Esophagus muscularis mucosa (tissue), 4 donors: ENCODE measurements at regions not wholly inside any gene's neighbourhood (a gene's known extent, or its start where the extent isn't known, plus 50 kb on each side); places are given as distances from the start of the nearest gene placed in this dataset.

Experiments used
- DNase-seq: peaks from one replicate; pipeline ENCODE4 v3.0.0-alpha.2; 2017; ENCODE audit errors: extremely low spot score
- H3K27ac ChIP-seq, 4 donors: fragments of 200-600 bp; sonication (generic); replicated peaks in 1 of 4; 1 replicate in 3 of 4; 2 replicates in 1 of 4; pipeline ENCODE4 v1.5.1; 2016 to 2019; ENCODE audit warnings: mild to moderate bottlenecking in 1 of 4
- H3K27me3 ChIP-seq, 4 donors: fragments of 200-600 bp; sonication (generic); one replicate each; pipeline versions ENCODE4 v1.5.1 to v1.6.0; 2016 to 2019
- H3K36me3 ChIP-seq, 4 donors: fragments of 200-600 bp; sonication (generic); one replicate each; pipeline ENCODE4 v1.5.1; 2016 to 2019
- H3K4me1 ChIP-seq, 4 donors: fragments of 200-600 bp; sonication (generic); one replicate each; pipeline ENCODE4 v1.5.1; 2016 to 2019
- H3K4me3 ChIP-seq, 4 donors: fragments of 200-600 bp; sonication (generic); 1 replicate in 2 of 4; 2 replicates in 2 of 4; pipeline ENCODE4 v1.5.1; 2016 to 2019; ENCODE audit warnings: mild to moderate bottlenecking in 4 of 4, moderate library complexity in 1 of 4
- H3K9me3 ChIP-seq, 4 donors: fragments of 200-600 bp; sonication (generic); 1 replicate in 3 of 4; 2 replicates in 1 of 4; pipeline ENCODE4 v1.5.1; 2016 to 2019
- EP300 ChIP-seq: sonication (generic); formaldehyde crosslinking; IDR thresholded peaks from one replicate; pipeline ENCODE4 v1.6.1; 2017; ENCODE audit warnings: antibody characterized with exemption
- POLR2A ChIP-seq: fragments of 450-650 bp; IDR thresholded peaks from one replicate; pipeline ENCODE4 v1.6.1; 2017; ENCODE audit warnings: antibody characterized with exemption, moderate library complexity, mild to moderate bottlenecking, low read depth
- POLR2AphosphoS5 ChIP-seq, 2 donors: sonication (generic); formaldehyde crosslinking; IDR thresholded peaks; one replicate each; pipeline ENCODE4 v1.6.1; 2017; ENCODE audit warnings: antibody characterized with exemption in 2 of 2
- WGBS: methylation state at CpG from one replicate; pipeline ENCODE4 v1.1.5; 2018; 5-methylcytosine and 5-hydroxymethylcytosine counted together
- intact Hi-C: fragments of 100-400 bp; cut with DNase I; formaldehyde crosslinking; loops from one replicate; pipeline ENCODE4 v1.15.1; 2023
- TF ChIP-seq, protein P1 (sequence below), 3 experiments: fragments of 200-600 bp in 2 of 3; fragments of 450-650 bp in 1 of 3; sonication (generic) in 2 of 3; IDR thresholded peaks; one replicate each; pipeline ENCODE4 v1.5.1; 2017 to 2019; ENCODE audit warnings: antibody characterized with exemption in 3 of 3, mild to moderate bottlenecking in 2 of 3, moderate library complexity in 1 of 3

DNA sequence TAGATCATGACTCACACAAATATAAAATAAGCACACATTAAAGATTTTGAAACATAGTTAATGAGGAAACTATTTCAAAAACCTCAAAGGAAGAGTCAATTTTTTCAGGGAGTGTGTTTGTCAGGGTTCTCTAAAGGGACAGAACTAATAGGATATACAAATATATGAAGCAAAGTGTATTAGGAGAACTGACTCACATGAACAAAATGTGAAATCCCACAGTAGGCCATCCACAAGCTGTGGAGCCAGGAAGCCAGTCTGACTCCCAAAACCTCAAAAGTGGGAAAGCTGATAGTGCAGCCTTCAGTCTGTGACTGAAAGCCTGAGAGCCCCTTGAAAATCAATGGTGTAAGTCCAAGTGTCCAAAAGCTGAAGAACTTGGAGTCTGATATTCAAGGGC lies 898.0 kb upstream of the EYS start:
- H3K36me3 ChIP-seq = no peaks in the 10 kb centered on the region
- H3K27ac ChIP-seq = no peak overlapping the region
- H3K27me3 ChIP-seq = no peaks in the 10 kb centered on the region
- H3K9me3 ChIP-seq = no peaks in the 10 kb centered on the region
- H3K4me1 ChIP-seq = no peaks in the 10 kb centered on the region
- no peak for DNase-seq
- H3K4me3 ChIP-seq = no peak overlapping the region
- intact Hi-C loops = no loop called here
- TF ChIP-seq POLR2AphosphoS5 (IDR thresholded peaks at IDR 0.05) (no peak), EP300 (no peak), POLR2A (no peak)
- TF ChIP-seq, protein P1, sequence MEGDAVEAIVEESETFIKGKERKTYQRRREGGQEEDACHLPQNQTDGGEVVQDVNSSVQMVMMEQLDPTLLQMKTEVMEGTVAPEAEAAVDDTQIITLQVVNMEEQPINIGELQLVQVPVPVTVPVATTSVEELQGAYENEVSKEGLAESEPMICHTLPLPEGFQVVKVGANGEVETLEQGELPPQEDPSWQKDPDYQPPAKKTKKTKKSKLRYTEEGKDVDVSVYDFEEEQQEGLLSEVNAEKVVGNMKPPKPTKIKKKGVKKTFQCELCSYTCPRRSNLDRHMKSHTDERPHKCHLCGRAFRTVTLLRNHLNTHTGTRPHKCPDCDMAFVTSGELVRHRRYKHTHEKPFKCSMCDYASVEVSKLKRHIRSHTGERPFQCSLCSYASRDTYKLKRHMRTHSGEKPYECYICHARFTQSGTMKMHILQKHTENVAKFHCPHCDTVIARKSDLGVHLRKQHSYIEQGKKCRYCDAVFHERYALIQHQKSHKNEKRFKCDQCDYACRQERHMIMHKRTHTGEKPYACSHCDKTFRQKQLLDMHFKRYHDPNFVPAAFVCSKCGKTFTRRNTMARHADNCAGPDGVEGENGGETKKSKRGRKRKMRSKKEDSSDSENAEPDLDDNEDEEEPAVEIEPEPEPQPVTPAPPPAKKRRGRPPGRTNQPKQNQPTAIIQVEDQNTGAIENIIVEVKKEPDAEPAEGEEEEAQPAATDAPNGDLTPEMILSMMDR (IDR thresholded peaks at IDR 0.05) = no peak

DNA sequence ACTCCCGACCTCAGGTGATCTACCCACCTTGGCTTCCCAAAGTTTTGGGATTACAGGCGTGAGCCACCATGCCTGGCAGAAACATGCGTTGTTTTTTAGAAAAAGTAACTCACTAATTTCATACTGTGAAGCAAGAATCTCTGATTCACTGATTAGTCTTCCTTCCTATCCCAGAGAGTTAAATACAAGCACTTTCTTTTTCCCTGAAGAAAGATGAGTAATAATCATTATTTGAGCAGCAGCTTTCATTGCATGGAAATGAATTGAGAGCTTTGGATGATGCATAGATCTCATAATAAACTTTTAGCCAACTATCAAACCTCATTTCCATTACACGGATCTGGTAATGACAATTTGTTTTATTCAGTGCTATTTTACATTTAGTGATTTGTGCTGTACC lies 892.5 kb upstream of the EYS start:
- H3K9me3 ChIP-seq = no peaks in the 10 kb centered on the region
- TF ChIP-seq, protein P1 (IDR thresholded peaks at IDR 0.05) = no peak
- TF ChIP-seq EP300 (no peak), POLR2A (no peak), POLR2AphosphoS5 (IDR thresholded peaks at IDR 0.05) (no peak)
- intact Hi-C loops = no loop called here
- no peak for DNase-seq
- no peak overlapping the region for H3K27ac ChIP-seq
- 81% methylated on average over 4 of the region's 4 CpGs for WGBS
- no peaks in the 10 kb centered on the region for H3K27me3 ChIP-seq
- no peaks in the 10 kb centered on the region for H3K36me3 ChIP-seq
- H3K4me3 ChIP-seq = no peak overlapping the region
- no peaks in the 10 kb centered on the region for H3K4me1 ChIP-seq

GRCh38 chr6:66578362-66578761 lies 871.3 kb upstream of the EYS start:
- Histone ChIP-seq H3K27me3 (no peaks in the 10 kb centered on the region), H3K36me3 (no peaks in the 10 kb centered on the region), H3K4me1 (no peaks in the 10 kb centered on the region), H3K9me3 (peaks cover 0 to 4% (median 0%) of the 10 kb centered on the region in 4 donors), H3K27ac (no peak overlapping the region), H3K4me3 (no peak overlapping the region)
- no peak for DNase-seq
- intact Hi-C loops = no loop called here
- WGBS = 78% methylated on average over 4 of the region's 4 CpGs
- TF ChIP-seq POLR2A (no peak), EP300 (no peak), POLR2AphosphoS5 (IDR thresholded peaks at IDR 0.05) (no peak)
- TF ChIP-seq, protein P1 (IDR thresholded peaks at IDR 0.05) = no peak

DNA sequence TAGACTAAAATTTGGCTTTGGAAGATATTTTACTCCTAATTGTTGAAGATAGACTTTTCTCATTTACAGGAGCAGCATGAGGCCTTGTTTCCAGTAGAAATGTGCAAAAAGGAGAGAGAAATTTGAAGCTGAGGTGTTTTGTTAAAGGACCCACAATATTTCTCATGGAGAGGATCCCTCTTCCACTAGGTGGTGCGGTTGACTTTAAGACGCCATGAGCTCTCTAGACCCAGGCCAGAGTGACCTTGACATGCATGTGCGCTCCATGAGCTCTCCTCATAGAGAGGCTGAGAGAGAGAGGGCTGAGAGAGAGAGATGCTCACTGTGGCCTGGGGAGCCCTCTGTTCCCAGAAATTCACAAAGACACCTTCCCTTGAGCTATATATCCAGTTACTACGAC lies 861.2 kb upstream of the EYS start:
- TF ChIP-seq EP300 (no peak), POLR2AphosphoS5 (IDR thresholded peaks at IDR 0.05) (no peak), POLR2A (no peak)
- TF ChIP-seq, protein P1 (IDR thresholded peaks at IDR 0.05) = no peak
- H3K9me3 ChIP-seq = no peaks in the 10 kb centered on the region
- H3K27me3 ChIP-seq = no peaks in the 10 kb centered on the region
- no peaks in the 10 kb centered on the region for H3K36me3 ChIP-seq
- H3K4me3 ChIP-seq = no peak overlapping the region
- no peak for DNase-seq
- no peak overlapping the region for H3K27ac ChIP-seq
- 74% methylated on average over 4 of the region's 4 CpGs for WGBS
- intact Hi-C loops = no loop called here
- H3K4me1 ChIP-seq = no peaks in the 10 kb centered on the region

GRCh38 chr6:66561479-66561878 lies 854.5 kb upstream of the EYS start:
- intact Hi-C loops = no loop called here
- H3K4me1 ChIP-seq = no peaks in the 10 kb centered on the region
- H3K27me3 ChIP-seq = no peaks in the 10 kb centered on the region
- H3K9me3 ChIP-seq = no peaks in the 10 kb centered on the region
- no peak for TF ChIP-seq EP300
- TF ChIP-seq, protein P1 (IDR thresholded peaks at IDR 0.05) = no peak
- no peak for TF ChIP-seq POLR2A
- no peak for TF ChIP-seq POLR2AphosphoS5 (IDR thresholded peaks at IDR 0.05)
- 88% methylated on average over 6 of the region's 6 CpGs for WGBS
- H3K27ac ChIP-seq = no peak overlapping the region
- DNase-seq = no peak
- no peak overlapping the region for H3K4me3 ChIP-seq
- no peaks in the 10 kb centered on the region for H3K36me3 ChIP-seq
